Liver (tissue), 8 donors: ENCODE measurements at regions not wholly inside any gene's neighbourhood (a gene's known extent, or its start where the extent isn't known, plus 50 kb on each side); places are given as distances from the start of the nearest gene placed in this dataset.

Experiments used
- DNase-seq: peaks from one replicate; pipeline ENCODE4 v3.0.0-alpha.2; 2017; ENCODE audit warnings: low spot score
- H3K27ac ChIP-seq, 2 donors: one replicate each; pipeline ENCODE4 v1.7.0; 2013; ENCODE audit warnings: inconsistent platforms in 2 of 2, low read length in 2 of 2, control low read depth in 1 of 2, low read depth in 1 of 2, mild to moderate bottlenecking in 1 of 2
- H3K27me3 ChIP-seq, 4 donors: one replicate each; pipeline versions ENCODE4 v1.6.1 to v1.7.0; 2013; ENCODE audit warnings: low read length in 3 of 4, inconsistent platforms in 1 of 4, mild to moderate bottlenecking in 1 of 4, moderate library complexity in 1 of 4; ENCODE audit not compliant: control insufficient read depth in 4 of 4, insufficient read depth in 4 of 4
- H3K36me3 ChIP-seq, 4 donors: one replicate each; pipeline versions ENCODE4 v1.6.1 to v1.7.0; 2013; ENCODE audit warnings: low read length in 3 of 4, mild to moderate bottlenecking in 3 of 4, low read depth in 1 of 4, moderate library complexity in 1 of 4; ENCODE audit not compliant: control insufficient read depth in 4 of 4, insufficient read depth in 3 of 4
- H3K4me1 ChIP-seq, 4 donors: one replicate each; pipeline versions ENCODE4 v1.6.1 to v1.7.0; 2013; ENCODE audit warnings: low read length in 3 of 4, mild to moderate bottlenecking in 3 of 4, moderate library complexity in 1 of 4; ENCODE audit not compliant: control insufficient read depth in 4 of 4, insufficient read depth in 4 of 4
- H3K4me3 ChIP-seq, 3 donors: one replicate each; pipeline versions ENCODE4 v1.6.1 to v1.7.0; 2013; ENCODE audit warnings: low read length in 3 of 3, control low read depth in 1 of 3, low read depth in 1 of 3, mild to moderate bottlenecking in 1 of 3
- H3K9ac ChIP-seq, 2 donors: one replicate each; pipeline ENCODE4 v1.7.0; 2013; ENCODE audit warnings: low read length in 2 of 2, mild to moderate bottlenecking in 2 of 2, moderate library complexity in 2 of 2, control low read depth in 1 of 2, low read depth in 1 of 2
- H3K9me3 ChIP-seq, 4 donors: one replicate each; pipeline versions ENCODE4 v1.6.1 to v1.7.0; 2013; ENCODE audit warnings: low read length in 3 of 4; ENCODE audit not compliant: control insufficient read depth in 4 of 4
- EGR1 ChIP-seq, 2 donors: IDR thresholded peaks; 2 replicates each; pipeline ENCODE4 v1.6.1; 2016 to 2018; ENCODE audit warnings: antibody characterized with exemption in 2 of 2, low read depth in 2 of 2
- FOXA1 ChIP-seq: IDR thresholded peaks from 2 replicates; pipeline ENCODE4 v1.6.1; 2016; ENCODE audit warnings: antibody characterized with exemption
- FOXA2 ChIP-seq: IDR thresholded peaks from 2 replicates; pipeline ENCODE4 v1.6.1; 2016; ENCODE audit warnings: antibody characterized with exemption
- GABPA ChIP-seq, 2 donors: IDR thresholded peaks in 1 of 2; conservative IDR thresholded peaks in 1 of 2; 2 replicates each; pipeline ENCODE4 v1.6.1; 2016; ENCODE audit warnings: antibody characterized with exemption in 2 of 2, mild to moderate bottlenecking in 1 of 2, moderate library complexity in 1 of 2
- HNF4A ChIP-seq, 2 donors: conservative IDR thresholded peaks; 2 replicates each; pipeline ENCODE4 v1.6.1; 2016; ENCODE audit warnings: antibody characterized with exemption in 2 of 2, mild to moderate bottlenecking in 2 of 2
- HNF4G ChIP-seq: IDR thresholded peaks from 2 replicates; pipeline ENCODE4 v1.6.1; 2016; ENCODE audit warnings: antibody characterized with exemption
- JUND ChIP-seq, 2 donors: IDR thresholded peaks; 2 replicates each; pipeline ENCODE4 v1.6.1; 2016; ENCODE audit warnings: antibody characterized with exemption in 2 of 2
- MAX ChIP-seq: IDR thresholded peaks from 2 replicates; pipeline ENCODE4 v1.6.1; 2016; ENCODE audit warnings: antibody characterized with exemption
- NR2F2 ChIP-seq: IDR thresholded peaks from 2 replicates; pipeline ENCODE4 v1.6.1; 2016; ENCODE audit warnings: antibody characterized with exemption
- RAD21 ChIP-seq, 2 donors: IDR thresholded peaks; 2 replicates each; pipeline ENCODE4 v1.6.1; 2016; ENCODE audit warnings: antibody characterized with exemption in 2 of 2, mild to moderate bottlenecking in 2 of 2
- REST ChIP-seq: IDR thresholded peaks from 2 replicates; pipeline ENCODE4 v1.6.1; 2016; ENCODE audit warnings: antibody characterized with exemption, mild to moderate bottlenecking
- SP1 ChIP-seq: IDR thresholded peaks from 2 replicates; pipeline ENCODE4 v1.6.1; 2018; ENCODE audit warnings: antibody characterized with exemption, mild to moderate bottlenecking
- TAF1 ChIP-seq: conservative IDR thresholded peaks from 2 replicates; pipeline ENCODE4 v1.6.1; 2016; ENCODE audit warnings: antibody characterized with exemption, mild to moderate bottlenecking
- YY1 ChIP-seq: IDR thresholded peaks from 2 replicates; pipeline ENCODE4 v1.6.1; 2016; ENCODE audit warnings: antibody characterized with exemption, mild to moderate bottlenecking
- ZBTB33 ChIP-seq: IDR thresholded peaks from 2 replicates; pipeline ENCODE4 v1.6.1; 2016; ENCODE audit warnings: antibody characterized with exemption
- WGBS: extraction: QIAGEN DNeasy Blood & Tissue Kit; methylation state at CpG from one replicate; pipeline ENCODE4 v1.1.7; 2013; 5-methylcytosine and 5-hydroxymethylcytosine counted together
- TF ChIP-seq, protein P1 (sequence below): fragments of 150-350 bp; IDR thresholded peaks from 2 replicates; pipeline ENCODE4 v1.5.1; 2017; ENCODE audit warnings: improper control_type of control experiment, low read depth, low read length; ENCODE audit not compliant: missing input control
- TF ChIP-seq, protein P2 (sequence below): IDR thresholded peaks from 2 replicates; pipeline ENCODE4 v1.6.1; 2016; ENCODE audit warnings: antibody characterized with exemption
- donor health status: healthy.
- donor health status: healthy.
- donor health status: healthy.
- donor health status: healthy.
- donor health status: healthy.

DNA sequence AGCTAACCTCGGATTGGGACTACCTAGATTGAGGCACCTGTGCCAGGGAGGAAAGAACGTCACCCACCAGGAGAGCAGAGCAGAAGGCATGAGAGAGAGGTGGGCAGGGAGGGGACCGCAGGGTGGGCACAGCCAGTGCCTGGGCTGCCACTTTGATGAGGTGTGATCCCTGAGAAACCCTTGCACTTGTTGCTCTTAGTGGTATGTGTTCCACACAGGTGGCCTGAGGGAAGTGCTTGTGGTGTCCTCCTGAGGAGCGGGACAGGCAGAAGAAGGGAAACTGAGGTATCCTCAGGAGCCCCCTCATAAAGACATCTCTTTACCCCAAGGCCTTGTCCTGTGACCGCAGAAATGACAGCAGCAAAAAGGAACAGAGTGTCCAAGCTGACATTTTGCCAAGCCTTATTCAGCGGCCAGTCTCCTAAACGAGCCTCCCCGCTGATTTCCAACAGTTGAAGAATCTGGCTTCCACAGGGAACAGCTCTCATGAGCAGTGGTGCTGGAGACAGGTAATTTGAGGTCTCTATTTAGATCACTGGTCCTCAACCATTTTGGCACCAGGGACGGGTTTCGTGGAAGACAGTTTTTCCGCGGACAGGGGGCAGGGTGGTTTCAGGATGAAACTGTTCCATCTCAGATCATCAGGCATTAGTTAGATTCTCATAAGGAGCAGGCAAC, 82.4 kb downstream of the FOXD1 start:
- no peak for DNase-seq
- no peak overlapping the region for H3K27ac ChIP-seq
- no peak overlapping the region for H3K9ac ChIP-seq
- TF ChIP-seq ZBTB33, result no peak
- TF ChIP-seq FOXA2, result no peak
- TF ChIP-seq SP1, result no peak
- no peak for TF ChIP-seq HNF4A (conservative IDR thresholded peaks at IDR 0.05)
- TF ChIP-seq NR2F2, result no peak
- TF ChIP-seq HNF4G, result no peak
- TF ChIP-seq FOXA1, result no peak
- TF ChIP-seq YY1, result no peak
- no peak for TF ChIP-seq REST
- TF ChIP-seq JUND (IDR thresholded peaks at IDR 0.05), result no peak
- no peak for TF ChIP-seq EGR1 (IDR thresholded peaks at IDR 0.05; ENCODE audit: low read depth in 2 of 2)
- no peak for TF ChIP-seq RAD21 (IDR thresholded peaks at IDR 0.05)
- 78% methylated on average over 12 of the region's 12 CpGs for WGBS
- H3K4me3 ChIP-seq, result no peak overlapping the region
- H3K36me3 ChIP-seq, result no peaks in the 10 kb centered on the region
- H3K27me3 ChIP-seq, result peaks cover 0 to 2% (median 0%) of the 10 kb centered on the region in 4 donors
- H3K9me3 ChIP-seq, result no peaks in the 10 kb centered on the region
- H3K4me1 ChIP-seq, result no peaks in the 10 kb centered on the region

DNA sequence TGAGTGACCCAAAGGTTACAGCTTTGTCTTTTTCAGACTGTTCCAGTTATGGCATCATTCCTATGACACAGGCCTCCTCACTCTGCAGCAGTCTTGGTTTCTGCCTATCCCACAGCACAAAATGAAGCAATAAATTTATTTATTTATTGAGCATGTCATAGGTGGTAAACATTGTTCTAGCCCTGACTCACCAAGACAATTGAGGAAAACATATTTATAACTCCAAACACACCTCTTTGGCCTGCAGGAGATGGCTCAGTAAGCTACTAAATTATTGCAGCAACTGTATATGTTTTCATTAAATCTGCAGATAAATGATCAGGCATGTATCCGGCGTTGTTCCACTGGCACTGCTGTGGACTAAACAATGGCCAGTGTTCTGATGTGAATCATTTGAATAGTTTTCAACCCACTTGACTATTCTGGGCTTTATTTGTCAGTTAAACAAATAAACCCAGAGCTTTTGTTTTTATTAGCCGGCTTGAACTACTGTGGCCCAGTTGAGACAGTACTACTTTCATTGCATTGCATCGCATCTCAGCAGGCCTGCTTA, 83.2 kb downstream of the FOXD1 start:
- 83% methylated on average over 4 of the region's 4 CpGs for WGBS
- Histone ChIP-seq H3K4me1 (no peaks in the 10 kb centered on the region), H3K9ac (no peak overlapping the region), H3K27me3 (peaks cover 0 to 2% (median 0%) of the 10 kb centered on the region in 4 donors), H3K36me3 (no peaks in the 10 kb centered on the region), H3K9me3 (no peaks in the 10 kb centered on the region), H3K27ac (no peak overlapping the region), H3K4me3 (no peak overlapping the region)
- DNase-seq, result no peak
- TF ChIP-seq GABPA (IDR thresholded peaks at IDR 0.05 in 1 of 2, conservative IDR thresholded peaks at IDR 0.05 in 1 of 2) (no peak), REST (no peak), YY1 (no peak), MAX (no peak), RAD21 (IDR thresholded peaks at IDR 0.05) (no peak), HNF4G (no peak), SP1 (no peak), JUND (IDR thresholded peaks at IDR 0.05) (no peak), FOXA1 (no peak), ZBTB33 (no peak), FOXA2 (no peak), TAF1 (no peak), HNF4A (conservative IDR thresholded peaks at IDR 0.05) (no peak), EGR1 (IDR thresholded peaks at IDR 0.05; ENCODE audit: low read depth in 2 of 2) (no peak)
- TF ChIP-seq, protein P1, sequence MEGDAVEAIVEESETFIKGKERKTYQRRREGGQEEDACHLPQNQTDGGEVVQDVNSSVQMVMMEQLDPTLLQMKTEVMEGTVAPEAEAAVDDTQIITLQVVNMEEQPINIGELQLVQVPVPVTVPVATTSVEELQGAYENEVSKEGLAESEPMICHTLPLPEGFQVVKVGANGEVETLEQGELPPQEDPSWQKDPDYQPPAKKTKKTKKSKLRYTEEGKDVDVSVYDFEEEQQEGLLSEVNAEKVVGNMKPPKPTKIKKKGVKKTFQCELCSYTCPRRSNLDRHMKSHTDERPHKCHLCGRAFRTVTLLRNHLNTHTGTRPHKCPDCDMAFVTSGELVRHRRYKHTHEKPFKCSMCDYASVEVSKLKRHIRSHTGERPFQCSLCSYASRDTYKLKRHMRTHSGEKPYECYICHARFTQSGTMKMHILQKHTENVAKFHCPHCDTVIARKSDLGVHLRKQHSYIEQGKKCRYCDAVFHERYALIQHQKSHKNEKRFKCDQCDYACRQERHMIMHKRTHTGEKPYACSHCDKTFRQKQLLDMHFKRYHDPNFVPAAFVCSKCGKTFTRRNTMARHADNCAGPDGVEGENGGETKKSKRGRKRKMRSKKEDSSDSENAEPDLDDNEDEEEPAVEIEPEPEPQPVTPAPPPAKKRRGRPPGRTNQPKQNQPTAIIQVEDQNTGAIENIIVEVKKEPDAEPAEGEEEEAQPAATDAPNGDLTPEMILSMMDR, result no peak
- TF ChIP-seq, protein P2, sequence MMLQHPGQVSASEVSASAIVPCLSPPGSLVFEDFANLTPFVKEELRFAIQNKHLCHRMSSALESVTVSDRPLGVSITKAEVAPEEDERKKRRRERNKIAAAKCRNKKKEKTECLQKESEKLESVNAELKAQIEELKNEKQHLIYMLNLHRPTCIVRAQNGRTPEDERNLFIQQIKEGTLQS, result no peak
